HG03045 (cell line): ENCODE measurements at regions not wholly inside any gene's neighbourhood (a gene's known extent, or its start where the extent isn't known, plus 50 kb on each side); places are given as distances from the start of the nearest gene placed in this dataset.

Experiments used
- ATAC-seq: cut with Tn5 transposase; IDR thresholded peaks from one replicate; pipeline ENCODE4 v1.9.1; 2021; ENCODE audit warnings: mild to moderate bottlenecking, moderate library complexity; ENCODE audit not compliant: unreplicated experiment

- ATAC-seq, result no peak
Measured at GRCh38 chr17:55668312-55668920, 54.2 kb downstream of the TMEM100 start.

GRCh38 chr17:55666806-55667205, 55.9 kb downstream of the TMEM100 start:
- ATAC-seq, result no peak

GRCh38 chr17:55664287-55664686, 58.4 kb downstream of the TMEM100 start:
- ATAC-seq, result no peak

GRCh38 chr17:55663400-55663799, 59.3 kb downstream of the TMEM100 start:
- no peak for ATAC-seq

- no peak for ATAC-seq
Measured at GRCh38 chr17:55661963-55662834, 60.5 kb downstream of the TMEM100 start.

- ATAC-seq, result no peak
Measured at GRCh38 chr17:55661256-55661758, 61.4 kb downstream of the TMEM100 start.

GRCh38 chr17:55660178-55660886, 62.3 kb downstream of the TMEM100 start:
- ATAC-seq, result no peak

- ATAC-seq, result no peak
Measured at GRCh38 chr17:55659661-55660060, 63.0 kb downstream of the TMEM100 start.

GRCh38 chr17:55655777-55656176, 66.9 kb downstream of the TMEM100 start:
- no peak for ATAC-seq

- no peak for ATAC-seq
Measured at GRCh38 chr17:55654821-55655220, 67.8 kb downstream of the TMEM100 start.

GRCh38 chr17:55654022-55654421, 68.6 kb downstream of the TMEM100 start:
- no peak for ATAC-seq

- no peak for ATAC-seq
Measured at GRCh38 chr17:55652825-55653224, 69.8 kb downstream of the TMEM100 start.

GRCh38 chr17:55652114-55652823, 70.4 kb downstream of the TMEM100 start:
- no peak for ATAC-seq

GRCh38 chr17:55649957-55650597, 72.6 kb downstream of the TMEM100 start:
- no peak for ATAC-seq

GRCh38 chr17:55648086-55648485, 74.6 kb downstream of the TMEM100 start:
- no peak for ATAC-seq

GRCh38 chr17:55645361-55645760, 77.3 kb downstream of the TMEM100 start:
- no peak for ATAC-seq

GRCh38 chr17:55644346-55644745, 78.3 kb downstream of the TMEM100 start:
- ATAC-seq, result no peak

GRCh38 chr17:55642741-55643140, 79.9 kb downstream of the TMEM100 start:
- no peak for ATAC-seq

GRCh38 chr17:55641676-55642081, 81.0 kb downstream of the TMEM100 start:
- ATAC-seq, result no peak

GRCh38 chr17:55639096-55639495, 83.6 kb downstream of the TMEM100 start:
- no peak for ATAC-seq
